GM19395 (cell line): ENCODE measurements at regions not wholly inside any gene's neighbourhood (a gene's known extent, or its start where the extent isn't known, plus 50 kb on each side); places are given as distances from the start of the nearest gene placed in this dataset.
"Not testable (repeated sequence)": the region's sequence is repeated elsewhere in the genome, so short reads cannot be mapped to it uniquely, and the experiment has no call there.

Experiments used
- ATAC-seq: cut with Tn5 transposase; IDR thresholded peaks from one replicate; pipeline ENCODE4 v1.9.1; 2021; ENCODE audit warnings: mild to moderate bottlenecking, moderate library complexity; ENCODE audit not compliant: unreplicated experiment

GRCh38 chr3:67064105-67064504 lies 66.0 kb downstream of the KBTBD8 start:
- no peak for ATAC-seq

- ATAC-seq, result peak; percentile 89
These were observed 69.1 kb downstream of the KBTBD8 start for GRCh38 chr3:67067251-67067650.

GRCh38 chr3:67072640-67073039 lies 74.5 kb downstream of the KBTBD8 start:
- not testable (repeated sequence) for ATAC-seq

GRCh38 chr3:67073812-67074211 lies 75.7 kb downstream of the KBTBD8 start:
- no peak for ATAC-seq

- no peak for ATAC-seq
These were observed 77.2 kb downstream of the KBTBD8 start for GRCh38 chr3:67075295-67075694.

- ATAC-seq, result peak; percentile 55
These were observed 78.5 kb downstream of the KBTBD8 start for GRCh38 chr3:67076607-67077006.

GRCh38 chr3:67077656-67078055 lies 79.5 kb downstream of the KBTBD8 start:
- no peak for ATAC-seq

GRCh38 chr3:67082533-67083024 lies 84.5 kb downstream of the KBTBD8 start:
- no peak for ATAC-seq

- peak; percentile 94 for ATAC-seq
These were observed 85.2 kb downstream of the KBTBD8 start for GRCh38 chr3:67083277-67083676.

- no peak for ATAC-seq
These were observed 89.7 kb downstream of the KBTBD8 start for GRCh38 chr3:67087788-67088187.

- no peak for ATAC-seq
These were observed 92.4 kb downstream of the KBTBD8 start for GRCh38 chr3:67090474-67090873.

- ATAC-seq, result no peak
These were observed 95.2 kb downstream of the KBTBD8 start for GRCh38 chr3:67093305-67093704.

GRCh38 chr3:67094167-67094566 lies 96.1 kb downstream of the KBTBD8 start:
- no peak for ATAC-seq

- no peak for ATAC-seq
These were observed 96.7 kb downstream of the KBTBD8 start for GRCh38 chr3:67094774-67095173.

- ATAC-seq, result no peak
These were observed 106.3 kb downstream of the KBTBD8 start for GRCh38 chr3:67104388-67104787.

GRCh38 chr3:67106874-67107273 lies 108.8 kb downstream of the KBTBD8 start:
- ATAC-seq, result no peak

- ATAC-seq, result peak; percentile 44
These were observed 111.6 kb downstream of the KBTBD8 start for GRCh38 chr3:67109651-67110204.

GRCh38 chr3:67113802-67114407 lies 115.8 kb downstream of the KBTBD8 start:
- peak; percentile 99 for ATAC-seq

- ATAC-seq, result no peak
These were observed 120.0 kb downstream of the KBTBD8 start for GRCh38 chr3:67118122-67118521.

- no peak for ATAC-seq
These were observed 120.5 kb downstream of the KBTBD8 start for GRCh38 chr3:67118635-67119034.

GRCh38 chr3:67123914-67124313 lies 125.8 kb downstream of the KBTBD8 start:
- no peak for ATAC-seq

GRCh38 chr3:67127254-67127653 lies 129.1 kb downstream of the KBTBD8 start:
- ATAC-seq, result no peak

- no peak for ATAC-seq
These were observed 144.3 kb downstream of the KBTBD8 start for GRCh38 chr3:67142432-67142831.
